HG03139 (cell line): ENCODE measurements at regions not wholly inside any gene's neighbourhood (a gene's known extent, or its start where the extent isn't known, plus 50 kb on each side); places are given as distances from the start of the nearest gene placed in this dataset.
"Not testable (repeated sequence)": the region's sequence is repeated elsewhere in the genome, so short reads cannot be mapped to it uniquely, and the experiment has no call there.

ENCODE experiments used
- ATAC-seq: cut with Tn5 transposase; IDR thresholded peaks from one replicate; pipeline ENCODE4 v1.9.1; 2021; ENCODE audit not compliant: unreplicated experiment

DNA sequence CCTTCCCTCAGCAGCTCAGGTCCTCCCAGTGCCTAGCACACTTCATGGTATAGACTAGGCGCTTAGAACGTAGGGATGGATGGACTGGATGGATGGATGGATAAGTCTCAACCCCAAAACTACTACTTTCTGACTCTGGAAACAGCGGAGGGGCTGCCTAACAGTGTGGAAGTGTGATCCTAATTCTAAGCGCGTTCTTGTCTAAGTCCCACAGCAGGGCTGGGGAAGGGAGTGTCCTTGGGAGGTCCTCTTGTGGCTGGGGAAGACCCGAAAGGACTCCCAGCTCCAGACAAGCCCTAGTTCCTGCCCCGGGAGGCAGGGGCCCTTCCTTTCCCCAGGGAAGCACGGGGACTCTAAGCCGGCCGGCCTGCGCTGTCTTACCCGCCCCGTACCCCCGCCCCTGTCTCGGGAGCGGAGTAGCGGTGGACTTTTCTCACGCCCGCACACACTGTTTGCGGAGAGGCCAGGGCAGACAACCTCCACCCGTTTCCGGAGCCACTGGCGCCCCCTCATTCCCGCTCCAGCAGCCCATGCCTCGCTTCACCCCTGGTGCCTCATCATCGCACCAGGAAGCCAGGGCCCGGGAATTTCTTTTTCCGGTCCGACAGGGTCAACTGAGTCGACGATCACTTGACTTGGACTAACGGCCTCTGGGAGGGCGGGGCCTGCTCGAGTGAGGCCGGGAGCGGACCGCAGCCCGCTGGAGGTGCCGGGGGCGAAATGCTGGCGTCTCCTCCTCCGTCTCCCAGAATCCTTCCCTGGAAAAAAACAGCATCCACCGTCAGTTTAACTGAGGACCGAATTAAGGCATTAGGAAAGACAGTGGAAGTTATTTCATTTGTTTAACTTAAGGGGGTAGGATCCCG lies 133.3 kb downstream of the TBC1D2B start:
- ATAC-seq, result peak; percentile 68

DNA sequence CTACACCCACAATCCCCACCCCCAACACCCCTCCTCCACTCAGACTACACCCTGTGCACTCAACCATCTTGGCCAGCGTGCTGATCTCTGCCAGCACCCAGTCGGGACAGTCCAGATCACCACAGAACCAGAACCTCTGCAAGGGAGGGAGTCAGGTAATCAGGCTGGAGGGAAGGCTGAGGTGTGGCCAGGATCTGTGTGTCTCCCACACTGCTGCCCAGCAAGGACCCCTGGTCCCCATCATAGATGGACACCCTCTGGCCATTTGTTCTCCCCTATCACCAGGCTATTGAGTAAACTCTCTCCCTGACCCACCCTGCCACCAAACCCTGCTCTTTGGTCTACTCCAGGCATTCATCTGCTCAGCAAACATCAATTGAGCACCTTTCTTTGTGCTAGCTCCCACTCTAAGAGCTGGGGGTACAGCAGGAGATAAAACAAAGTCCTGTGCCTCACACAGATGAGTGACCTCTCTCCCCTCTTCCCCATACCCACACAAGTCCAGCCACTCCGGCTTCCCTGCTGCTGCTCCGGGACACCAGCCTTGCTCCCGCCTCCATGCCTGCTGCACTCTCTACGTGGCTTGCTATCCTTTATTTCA lies 134.8 kb downstream of the TBC1D2B start:
- ATAC-seq, result no peak

DNA sequence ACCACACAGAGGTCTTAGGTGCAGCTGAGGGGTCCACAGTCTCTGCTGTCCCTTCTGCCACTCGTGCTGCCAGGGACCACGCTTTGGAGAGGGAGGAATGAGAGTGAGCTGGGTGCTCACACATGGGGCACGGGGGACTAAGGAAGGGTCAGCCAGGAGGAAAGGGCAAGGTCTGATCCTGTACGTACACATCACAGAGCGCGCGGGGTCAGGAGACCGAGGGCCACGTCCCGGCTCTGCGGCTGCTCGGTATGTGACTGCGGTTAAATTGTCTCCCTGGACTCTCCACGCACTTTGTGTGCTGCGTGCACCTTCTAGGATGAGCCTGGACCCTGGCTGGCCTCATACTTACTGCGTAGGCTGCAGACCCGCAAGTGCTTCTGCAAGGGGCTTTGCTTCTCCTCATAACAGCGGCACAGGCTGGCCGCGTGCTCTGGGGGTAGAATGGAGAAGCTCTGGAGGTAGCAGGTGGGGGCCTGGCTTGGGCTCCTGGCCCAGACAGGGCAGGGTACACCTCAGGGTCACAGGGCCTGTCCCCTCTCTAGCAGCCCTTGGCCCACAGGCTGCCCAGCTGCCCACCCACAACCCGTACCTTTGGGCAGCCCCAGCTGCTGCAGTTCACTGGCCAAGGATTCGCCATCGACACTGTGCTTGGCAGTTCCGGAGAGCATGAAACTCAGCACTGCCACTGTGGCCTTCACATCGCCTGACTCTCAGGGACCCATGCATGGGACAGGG lies 136.3 kb downstream of the TBC1D2B start:
- ATAC-seq, result not testable (repeated sequence)

DNA sequence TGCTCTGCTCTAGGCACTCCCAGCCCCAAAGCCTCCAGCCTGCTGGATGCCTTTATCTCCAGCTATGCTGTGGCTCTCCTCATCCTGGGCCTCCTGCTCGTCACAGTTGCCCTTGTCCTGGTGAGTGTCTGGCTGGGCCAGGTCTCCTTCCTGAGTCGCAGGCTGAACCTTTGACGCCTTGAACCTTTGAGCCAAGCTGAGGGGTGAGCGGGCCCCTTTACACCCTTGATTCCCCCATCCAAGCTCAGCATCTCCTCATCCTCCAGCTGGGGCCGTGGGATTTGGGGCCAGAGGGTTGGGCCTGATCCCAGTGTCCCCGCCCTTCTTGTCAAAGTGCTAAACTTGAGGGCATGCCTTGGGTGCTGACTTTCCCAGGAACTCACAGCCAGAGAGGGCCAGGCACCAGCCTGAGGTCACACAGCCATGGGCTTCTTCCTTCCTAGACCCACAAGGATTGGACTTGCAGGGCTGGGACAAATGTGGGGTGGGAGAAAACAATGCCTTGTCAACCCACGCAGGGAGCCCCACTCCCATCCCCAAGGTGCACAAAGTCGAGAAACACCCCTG lies 137.0 kb downstream of the TBC1D2B start:
- no peak for ATAC-seq

DNA sequence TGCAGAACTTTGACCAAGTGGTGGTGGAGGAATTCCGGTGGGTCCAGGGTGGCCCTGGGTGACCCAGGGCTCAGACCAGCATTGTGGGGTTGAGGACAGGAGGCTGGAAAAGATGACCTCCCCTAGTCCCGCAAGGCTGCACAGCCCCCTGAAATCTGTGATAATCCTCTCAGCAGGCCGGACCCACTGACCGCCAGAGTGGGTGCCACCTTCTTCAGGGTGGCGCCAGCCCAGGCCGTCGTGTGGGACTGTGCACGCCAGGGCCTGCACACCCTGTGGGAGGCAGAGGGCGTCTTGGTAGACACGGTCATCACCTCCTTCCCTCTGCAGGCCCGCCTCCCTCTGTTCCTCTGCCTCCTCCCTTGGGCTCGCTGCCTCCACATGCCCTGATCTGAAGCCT lies 137.7 kb downstream of the TBC1D2B start:
- ATAC-seq, result no peak

DNA sequence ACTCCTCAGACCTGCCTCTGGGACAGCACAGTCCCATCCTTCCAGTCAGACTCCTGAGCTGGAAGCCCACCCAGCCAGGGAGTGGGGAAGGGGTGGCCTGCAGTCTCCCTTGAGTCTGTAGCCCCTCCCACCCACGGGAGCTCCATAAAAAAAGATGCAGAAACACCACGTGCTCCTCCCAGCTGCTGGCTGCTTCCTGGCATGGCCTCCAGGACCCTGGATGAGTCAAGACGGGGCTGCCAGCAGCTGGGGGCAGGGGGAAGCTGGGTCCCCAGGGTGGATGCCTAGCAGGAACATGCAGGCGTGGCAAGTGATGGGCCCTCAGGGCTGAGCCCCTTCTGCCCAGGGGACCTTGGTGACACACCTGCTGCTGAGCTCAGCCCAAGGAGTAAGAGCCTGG lies 138.5 kb downstream of the TBC1D2B start:
- not testable (repeated sequence) for ATAC-seq

DNA sequence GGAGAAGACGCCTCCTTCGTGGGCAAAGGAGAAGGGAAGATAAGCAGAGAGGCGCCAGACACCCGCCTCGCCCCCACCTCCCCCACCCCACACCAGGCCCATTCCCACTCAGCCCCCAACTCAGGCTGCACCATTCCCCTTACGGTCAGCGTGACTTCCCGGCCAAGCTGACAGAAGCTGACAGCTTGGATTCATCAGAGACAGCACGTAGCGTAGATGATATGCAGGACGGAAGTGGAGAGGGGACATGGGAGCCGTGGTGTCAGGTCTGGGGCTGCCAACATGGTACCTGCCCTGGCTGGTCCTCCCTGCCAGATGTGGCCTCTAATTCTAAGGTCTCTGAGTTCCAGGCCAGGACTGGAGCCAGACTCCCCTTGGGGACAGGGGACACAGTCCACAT lies 139.0 kb downstream of the TBC1D2B start:
- ATAC-seq, result not testable (repeated sequence)

DNA sequence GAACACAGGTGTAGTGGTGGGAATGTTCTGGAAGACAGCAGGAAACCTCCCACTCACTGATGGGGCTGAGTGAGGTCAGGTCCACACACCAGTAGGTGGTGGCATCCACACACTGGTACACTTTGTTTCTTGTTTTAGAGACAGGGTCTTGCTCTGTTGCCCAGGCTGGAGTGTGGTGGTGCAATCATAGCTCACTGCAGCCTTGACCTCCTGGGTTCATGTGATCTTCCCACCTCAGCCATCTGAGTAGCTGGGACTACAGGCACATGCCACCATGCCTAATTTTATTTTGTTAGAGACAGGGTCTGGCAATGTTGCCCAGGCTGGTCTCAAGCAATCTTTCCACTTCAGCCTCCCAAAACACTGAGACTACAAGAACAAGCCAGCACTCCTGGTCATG lies 140.9 kb downstream of the TBC1D2B start:
- ATAC-seq, result not testable (repeated sequence)

DNA sequence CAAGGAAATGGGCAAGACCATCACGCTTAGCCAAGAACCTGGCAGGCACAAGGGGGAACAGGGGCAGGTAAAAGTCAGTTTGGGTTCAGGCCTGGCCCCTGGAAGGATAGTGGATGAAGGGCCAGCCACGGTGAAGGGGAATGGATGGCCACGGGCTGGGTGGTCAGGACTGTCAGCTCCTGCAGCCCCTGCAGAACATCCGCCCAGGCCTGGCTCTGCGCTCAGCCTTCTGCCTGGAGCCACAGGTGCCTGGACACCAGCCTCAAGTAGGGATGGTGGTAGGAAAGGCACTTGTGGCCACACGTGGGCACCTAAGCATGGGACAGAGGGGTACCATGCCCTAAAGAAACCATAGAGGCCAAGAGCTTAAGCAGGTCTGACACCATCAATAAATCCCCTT lies 143.0 kb downstream of the TBC1D2B start:
- ATAC-seq, result not testable (repeated sequence)

DNA sequence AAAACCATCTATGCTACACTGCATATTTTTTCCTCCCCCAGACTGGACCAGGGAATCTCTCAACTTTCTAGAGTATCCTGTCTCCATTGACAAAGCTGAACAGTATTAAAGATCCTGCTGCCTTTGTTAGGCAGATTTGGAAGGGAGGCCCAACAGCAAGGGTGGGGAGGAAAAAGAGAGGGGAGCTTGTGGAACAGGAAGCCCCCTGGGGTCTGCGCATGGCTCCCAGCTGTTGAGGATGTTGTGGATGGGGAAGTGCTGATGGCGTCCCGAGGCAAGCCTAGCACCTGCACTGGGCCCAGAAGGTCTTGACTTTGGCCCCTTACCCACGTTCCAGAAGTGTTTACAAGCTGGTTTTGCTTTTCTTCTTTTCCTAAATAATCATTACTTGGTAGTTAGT lies 146.6 kb downstream of the TBC1D2B start:
- ATAC-seq, result not testable (repeated sequence)

DNA sequence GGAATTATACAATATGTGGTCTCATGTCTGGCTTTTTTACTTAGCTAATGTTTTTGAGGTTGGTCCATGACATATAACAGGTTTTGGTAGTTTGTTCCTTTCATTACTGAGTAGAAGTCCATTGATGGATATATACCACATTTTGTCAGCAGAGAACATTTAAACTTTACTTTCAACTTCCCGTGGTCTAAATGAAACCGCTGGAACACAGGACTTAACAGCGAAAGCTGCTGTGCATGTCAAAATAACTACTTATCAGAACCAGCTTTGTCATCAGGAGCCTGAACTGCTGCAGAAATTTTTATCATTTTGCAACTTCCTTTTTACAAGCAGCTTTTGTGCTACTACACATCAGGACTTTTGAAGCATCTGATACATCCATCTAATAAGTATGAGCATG lies 147.0 kb downstream of the TBC1D2B start:
- not testable (repeated sequence) for ATAC-seq

DNA sequence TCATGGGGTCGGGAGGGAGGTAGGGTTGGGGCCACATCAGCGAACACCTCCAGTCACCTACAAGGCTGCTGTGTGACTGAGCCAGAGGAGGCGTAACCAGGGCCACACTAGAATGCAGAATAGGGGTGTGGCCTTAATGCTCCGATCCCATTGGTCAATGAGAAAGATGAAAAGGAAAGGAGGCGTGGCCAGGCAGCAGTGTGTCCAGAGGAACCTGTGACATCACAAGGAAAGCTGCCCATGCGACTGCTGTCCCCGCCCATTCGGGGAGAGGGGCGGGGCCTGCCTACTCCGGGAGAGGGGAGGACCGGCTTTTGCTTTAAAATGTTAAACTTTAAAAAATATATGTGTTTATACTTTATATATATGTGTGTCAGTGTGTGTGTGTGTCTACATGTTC lies 150.7 kb downstream of the TBC1D2B start:
- ATAC-seq, result not testable (repeated sequence)

DNA sequence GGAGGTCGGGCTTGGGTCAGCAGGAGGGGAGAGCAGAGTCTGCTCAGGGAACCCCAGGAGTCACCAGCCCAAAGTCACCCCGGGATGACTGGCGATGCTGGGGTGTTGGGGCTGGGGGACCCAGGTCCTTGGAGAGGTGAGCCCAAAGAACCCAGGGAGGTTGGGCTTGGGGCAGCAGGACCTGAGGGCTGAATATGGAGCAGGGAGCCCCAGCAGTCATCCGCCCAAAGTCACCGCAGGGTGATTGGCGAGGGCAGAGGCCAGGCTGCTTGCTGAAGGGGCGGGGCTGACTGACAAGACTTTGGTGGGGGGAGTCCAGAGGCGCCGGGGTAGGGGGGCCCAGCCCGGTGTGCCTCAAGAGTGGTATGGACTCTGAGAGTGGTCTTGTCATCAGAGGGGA lies 151.2 kb downstream of the TBC1D2B start:
- not testable (repeated sequence) for ATAC-seq

DNA sequence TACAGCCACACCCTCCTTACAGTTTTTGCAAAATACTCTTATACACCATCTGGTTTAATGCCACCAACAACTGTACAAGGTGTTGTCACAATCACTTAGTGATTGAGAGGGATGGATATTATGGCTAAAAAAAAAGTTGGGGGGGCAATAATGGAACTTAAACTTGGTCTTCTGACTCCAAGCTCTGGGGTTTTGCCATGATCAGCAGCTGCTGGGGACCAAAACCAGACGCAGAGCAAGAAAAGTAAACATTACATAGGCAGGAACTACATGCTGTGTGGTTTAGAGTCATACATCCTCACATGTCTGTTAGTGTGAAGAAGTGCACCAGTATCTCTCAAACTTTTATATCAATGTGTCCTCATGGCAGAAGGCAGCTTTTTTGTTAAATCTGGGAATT lies 152.4 kb downstream of the TBC1D2B start:
- not testable (repeated sequence) for ATAC-seq

DNA sequence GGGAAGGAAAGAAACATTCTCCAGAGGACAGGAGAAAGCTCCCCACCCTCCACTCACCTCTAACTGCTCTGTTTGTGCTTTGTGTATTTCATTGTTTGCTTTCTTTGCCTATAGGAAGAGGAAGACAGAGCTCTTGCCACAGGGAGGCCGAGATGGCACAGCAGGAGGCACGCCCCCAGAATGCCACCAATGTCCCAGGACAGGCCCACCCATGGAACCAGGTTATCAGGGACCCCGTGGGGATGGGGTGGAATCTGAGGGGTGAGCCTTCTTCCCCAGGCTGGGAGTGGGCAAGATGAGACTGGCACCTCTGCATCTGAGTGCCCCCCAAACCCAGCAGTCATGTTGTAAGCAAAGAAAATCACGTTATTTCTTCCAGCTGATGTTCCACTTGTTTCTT lies 155.8 kb downstream of the TBC1D2B start:
- no peak for ATAC-seq

DNA sequence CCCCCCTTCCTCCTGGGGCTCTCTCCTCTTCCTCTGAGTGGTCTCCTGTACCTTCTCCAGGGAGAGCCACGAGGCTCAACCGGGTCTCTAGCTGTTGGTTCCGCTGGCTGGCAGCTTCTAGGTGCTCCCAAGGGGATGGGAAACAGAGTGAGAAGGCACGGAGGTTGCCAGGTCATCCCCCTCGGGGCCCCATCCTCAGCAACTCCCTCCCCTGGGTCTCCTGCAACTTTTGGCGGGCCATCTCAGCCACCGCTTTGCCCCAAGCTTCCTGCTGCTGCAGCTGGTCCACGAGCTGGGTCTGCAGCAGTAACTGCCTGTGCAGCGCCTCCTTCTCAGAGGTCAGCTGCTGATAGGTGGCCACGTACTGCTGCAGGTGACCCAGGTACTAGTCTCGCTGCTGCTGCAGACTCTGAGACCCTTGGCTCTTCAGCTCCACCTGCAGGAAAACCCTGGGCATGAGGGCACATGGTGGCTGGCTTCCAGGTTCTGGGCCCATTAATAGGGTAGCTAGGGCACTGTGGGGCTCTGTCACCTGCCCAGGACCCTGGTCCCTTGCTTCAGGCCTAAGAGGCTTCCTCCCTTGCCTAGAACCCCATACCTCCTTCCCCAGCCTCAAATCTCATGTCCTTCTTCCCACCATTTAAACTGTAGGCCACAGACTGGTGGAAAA lies 160.4 kb downstream of the TBC1D2B start:
- not testable (repeated sequence) for ATAC-seq

DNA sequence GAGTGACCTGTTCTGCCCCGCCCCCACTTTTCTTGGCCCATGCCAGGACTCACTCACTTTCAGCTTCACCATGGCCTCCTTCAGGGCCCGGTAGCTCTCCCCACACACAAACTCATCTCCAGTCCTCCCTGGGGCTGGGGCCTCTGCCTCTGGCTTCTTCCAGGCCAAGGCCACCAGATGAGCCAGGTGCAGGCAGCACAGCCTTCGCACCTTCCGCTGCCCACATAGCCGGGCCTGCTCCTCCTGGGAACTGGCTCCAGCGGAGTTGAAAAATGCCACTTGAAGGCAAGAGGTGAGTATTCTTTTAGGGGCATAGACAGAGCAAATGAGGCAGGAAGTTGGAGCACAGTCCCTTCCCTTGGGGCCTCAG lies 161.6 kb downstream of the TBC1D2B start:
- ATAC-seq, result not testable (repeated sequence)

DNA sequence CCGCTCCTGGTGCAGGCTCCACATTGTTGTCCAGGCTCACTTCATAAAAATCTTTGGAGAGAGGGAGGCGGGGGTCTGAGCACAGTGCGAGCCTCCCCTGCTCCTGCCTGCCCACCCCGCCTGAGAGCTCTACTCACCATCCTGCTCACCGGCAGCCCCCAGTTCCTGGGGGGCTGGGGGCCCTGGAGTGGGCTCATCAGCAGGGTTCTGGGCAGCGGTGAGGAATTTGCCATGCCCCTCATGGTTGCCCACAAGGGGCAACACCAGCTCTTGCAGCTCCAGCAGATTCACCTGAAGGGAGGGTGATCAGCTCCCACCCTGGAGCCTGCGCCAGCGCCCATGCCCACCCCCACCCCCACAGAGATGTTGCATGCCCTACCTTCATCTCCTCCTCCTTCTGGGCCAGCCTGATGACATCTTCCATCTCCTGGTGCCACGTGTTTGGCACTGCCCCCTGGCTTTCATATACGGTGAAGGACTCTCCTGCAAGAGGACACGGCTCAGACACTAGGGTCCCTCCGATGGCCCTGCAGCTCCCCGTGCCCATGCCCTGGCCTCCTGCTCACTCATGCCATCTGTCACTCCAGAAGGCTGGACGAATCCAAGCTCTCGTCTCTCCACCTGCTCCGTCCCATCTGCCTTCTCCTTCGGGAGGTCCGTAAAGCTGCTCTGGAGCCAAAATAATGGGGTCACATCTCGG lies 162.1 kb downstream of the TBC1D2B start:
- no peak for ATAC-seq

DNA sequence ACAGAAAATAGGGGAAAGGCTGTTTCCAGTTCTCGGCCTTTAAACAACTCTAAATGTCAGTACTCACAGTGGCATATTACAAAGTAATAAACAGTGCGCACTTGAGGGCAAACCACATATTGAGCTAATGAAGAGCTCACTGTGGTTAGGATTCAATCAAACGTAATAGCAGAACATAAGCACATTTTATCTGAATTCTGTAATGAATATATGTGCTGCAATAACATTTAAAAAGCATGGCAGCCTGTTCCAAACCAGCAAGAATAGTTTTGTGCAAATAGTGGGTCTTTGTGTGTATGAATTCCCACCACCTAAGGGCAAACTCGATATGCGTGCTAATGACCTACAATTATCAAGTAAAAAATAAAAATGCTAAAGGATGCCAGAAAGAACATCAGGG lies 163.0 kb downstream of the TBC1D2B start:
- ATAC-seq, result not testable (repeated sequence)
